ENCODE measurements at regions not wholly inside any gene's neighbourhood (a gene's known extent, or its start where the extent isn't known, plus 50 kb on each side); places are given as distances from the start of the nearest gene placed in this dataset.

DNA sequence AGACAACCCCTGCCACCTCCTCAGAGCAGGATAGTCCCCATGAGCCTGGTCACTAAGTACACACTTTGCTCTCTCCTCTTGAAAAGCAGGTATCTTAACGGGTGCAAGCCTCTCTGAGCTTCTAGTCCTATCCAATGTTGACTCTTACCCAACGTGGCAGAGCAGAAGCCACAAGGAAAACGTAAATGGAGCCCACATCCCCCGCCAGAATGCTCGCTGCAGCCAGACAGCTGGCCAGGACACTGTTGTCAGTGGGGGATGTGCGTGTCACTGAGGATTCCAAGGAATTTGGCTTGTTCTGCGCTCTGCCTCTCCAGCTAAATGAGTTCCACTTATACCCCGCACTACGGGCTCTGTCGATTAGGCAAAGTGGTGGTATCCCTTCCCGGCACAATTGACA lies 67.8 kb upstream of the IGF1R start:
- TF ChIP-seq, protein P1, sequence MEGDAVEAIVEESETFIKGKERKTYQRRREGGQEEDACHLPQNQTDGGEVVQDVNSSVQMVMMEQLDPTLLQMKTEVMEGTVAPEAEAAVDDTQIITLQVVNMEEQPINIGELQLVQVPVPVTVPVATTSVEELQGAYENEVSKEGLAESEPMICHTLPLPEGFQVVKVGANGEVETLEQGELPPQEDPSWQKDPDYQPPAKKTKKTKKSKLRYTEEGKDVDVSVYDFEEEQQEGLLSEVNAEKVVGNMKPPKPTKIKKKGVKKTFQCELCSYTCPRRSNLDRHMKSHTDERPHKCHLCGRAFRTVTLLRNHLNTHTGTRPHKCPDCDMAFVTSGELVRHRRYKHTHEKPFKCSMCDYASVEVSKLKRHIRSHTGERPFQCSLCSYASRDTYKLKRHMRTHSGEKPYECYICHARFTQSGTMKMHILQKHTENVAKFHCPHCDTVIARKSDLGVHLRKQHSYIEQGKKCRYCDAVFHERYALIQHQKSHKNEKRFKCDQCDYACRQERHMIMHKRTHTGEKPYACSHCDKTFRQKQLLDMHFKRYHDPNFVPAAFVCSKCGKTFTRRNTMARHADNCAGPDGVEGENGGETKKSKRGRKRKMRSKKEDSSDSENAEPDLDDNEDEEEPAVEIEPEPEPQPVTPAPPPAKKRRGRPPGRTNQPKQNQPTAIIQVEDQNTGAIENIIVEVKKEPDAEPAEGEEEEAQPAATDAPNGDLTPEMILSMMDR (IDR thresholded peaks at IDR 0.05), result no peak
- TF ChIP-seq POLR2AphosphoS5 (IDR thresholded peaks at IDR 0.05) (no peak), POLR2A (IDR thresholded peaks at IDR 0.05) (no peak)

Measured in suprapubic skin (tissue), 4 donors.